ENCODE measurements at regions not wholly inside any gene's neighbourhood (a gene's known extent, or its start where the extent isn't known, plus 50 kb on each side); places are given as distances from the start of the nearest gene placed in this dataset.

- Histone ChIP-seq H3K4me3 (replicated peaks in 1 of 3; ENCODE audit: insufficient read depth in 1 of 3, low read depth in 2 of 3, low read length in 3 of 3) (no peak overlapping the region), H3K9me3 (ENCODE audit: low read length) (no peaks in the 10 kb centered on the region), H3K4me2 (ENCODE audit: low read depth, low read length) (no peak overlapping the region), H3K27me3 (ENCODE audit: control insufficient read depth in 1 of 2, insufficient read depth in 2 of 2, low read length in 2 of 2) (no peaks in the 10 kb centered on the region), H4K20me1 (ENCODE audit: insufficient read depth, low read length) (no peaks in the 10 kb centered on the region), H3K36me3 (replicated peaks in 1 of 2; ENCODE audit: control insufficient read depth in 1 of 2, insufficient read depth in 2 of 2, low read length in 2 of 2) (no peaks in the 10 kb centered on the region), H3K79me2 (ENCODE audit: insufficient read depth, low read length) (no peaks in the 10 kb centered on the region), H3K9ac (ENCODE audit: insufficient read depth, low read depth, low read length) (no peak overlapping the region), H2AFZ (ENCODE audit: low read length) (no peak overlapping the region), H3K4me1 (ENCODE audit: insufficient read depth, low read length) (no peaks in the 10 kb centered on the region), H3K27ac (ENCODE audit: extremely low read length, insufficient read depth, low read length) (no peak overlapping the region)
- CTCF ChIA-PET (ENCODE audit: low intra/inter-chr PET ratio, low total read pairs): no interaction called here
- no peak for DNase-seq (ENCODE audit: low spot score)
- in situ Hi-C loops (cut with HindIII; ENCODE audit: extremely low pct_ligation_motif_present, low pct_unique_long_range_greater_than_20kb) (no loop called here), intact Hi-C loops (cut with micrococcal nuclease; ENCODE audit: unreplicated experiment) (no loop called here)
- no TSS peak for BruUV-seq (replicated peaks)
- TF ChIP-seq FOXC1 (CRISPR knock-in tag; IDR thresholded peaks at IDR 0.05; ENCODE audit: borderline replicate concordance): no peak
- no peak for TF ChIP-seq CHD4 (IDR thresholded peaks at IDR 0.05; ENCODE audit: borderline replicate concordance, low read length)
- no peak for TF ChIP-seq SNAPC5 (CRISPR knock-in tag; IDR thresholded peaks at IDR 0.05; ENCODE audit: borderline replicate concordance)
- no peak for TF ChIP-seq KDM4B (CRISPR knock-in tag; IDR thresholded peaks at IDR 0.05)
- no peak for TF ChIP-seq KDM2A (CRISPR knock-in tag; IDR thresholded peaks at IDR 0.05; ENCODE audit: borderline replicate concordance, low read depth)
- no peak for ATAC-seq
- 14% methylated on average over 3 of the region's 3 CpGs for WGBS (ENCODE audit: low lambda C conversion rate)
- no peak for FAIRE-seq
- POLR2A ChIA-PET: no interaction called here
Observed at GRCh38 chr6:119565893-119566292, 216.3 kb upstream of the MAN1A1 start.

DNA sequence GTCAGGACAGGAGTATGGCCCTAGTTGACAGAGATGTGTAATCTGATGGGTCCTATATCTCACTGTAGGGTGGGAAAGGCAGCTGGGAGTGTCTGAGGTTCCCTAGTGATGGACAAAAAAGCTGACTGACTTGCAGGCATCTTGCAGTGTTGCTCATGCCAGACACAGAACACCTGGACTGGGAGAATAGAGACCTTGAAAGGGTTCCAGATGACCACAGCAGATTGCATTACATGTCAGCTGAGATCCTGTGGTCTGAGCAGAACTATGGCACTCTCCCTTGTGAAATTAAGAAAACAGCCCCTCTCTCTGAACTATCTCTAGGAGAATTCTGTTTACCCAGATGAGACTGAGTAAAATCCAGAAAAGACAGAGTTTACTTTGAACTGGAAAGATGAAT, 212.6 kb upstream of the MAN1A1 start:
- Histone ChIP-seq H3K27ac (ENCODE audit: extremely low read length, insufficient read depth, low read length) (no peak overlapping the region), H3K9ac (ENCODE audit: insufficient read depth, low read depth, low read length) (no peak overlapping the region), H3K27me3 (ENCODE audit: control insufficient read depth in 1 of 2, insufficient read depth in 2 of 2, low read length in 2 of 2) (no peaks in the 10 kb centered on the region), H4K20me1 (ENCODE audit: insufficient read depth, low read length) (no peaks in the 10 kb centered on the region), H3K79me2 (ENCODE audit: insufficient read depth, low read length) (no peaks in the 10 kb centered on the region), H3K4me2 (ENCODE audit: low read depth, low read length) (no peak overlapping the region), H3K4me3 (replicated peaks in 1 of 3; ENCODE audit: insufficient read depth in 1 of 3, low read depth in 2 of 3, low read length in 3 of 3) (no peak overlapping the region), H3K9me3 (ENCODE audit: low read length) (no peaks in the 10 kb centered on the region), H2AFZ (ENCODE audit: low read length) (no peak overlapping the region), H3K4me1 (ENCODE audit: insufficient read depth, low read length) (no peaks in the 10 kb centered on the region), H3K36me3 (replicated peaks in 1 of 2; ENCODE audit: control insufficient read depth in 1 of 2, insufficient read depth in 2 of 2, low read length in 2 of 2) (no peaks in the 10 kb centered on the region)
- ChIA-PET CTCF (ENCODE audit: low intra/inter-chr PET ratio, low total read pairs) (no interaction called here), POLR2A (no interaction called here)
- in situ Hi-C loops (cut with HindIII; ENCODE audit: extremely low pct_ligation_motif_present, low pct_unique_long_range_greater_than_20kb) (no loop called here), intact Hi-C loops (cut with micrococcal nuclease; ENCODE audit: unreplicated experiment) (no loop called here)
- ATAC-seq (no peak), FAIRE-seq (no peak), DNase-seq (ENCODE audit: low spot score) (no peak)
- BruUV-seq (replicated peaks): no TSS peak
- no peak for TF ChIP-seq ZNF251 (CRISPR knock-in tag; IDR thresholded peaks at IDR 0.05)
- no peak for TF ChIP-seq TGIF2 (CRISPR knock-in tag; IDR thresholded peaks at IDR 0.05)
- no peak for TF ChIP-seq FIP1L1 (IDR thresholded peaks at IDR 0.05; ENCODE audit: borderline replicate concordance, insufficient read depth, low read depth, low read length)
- no peak for TF ChIP-seq TCF12 (IDR thresholded peaks at IDR 0.05)
- no peak for TF ChIP-seq TCF12 (CRISPR knock-in tag; IDR thresholded peaks at IDR 0.05)
- no peak for TF ChIP-seq NFE2 (CRISPR knock-in tag; IDR thresholded peaks at IDR 0.05)
- no peak for TF ChIP-seq ZBTB8A (CRISPR knock-in tag; IDR thresholded peaks at IDR 0.05; ENCODE audit: borderline replicate concordance, low read depth)
- no peak for TF ChIP-seq ZNF282 (IDR thresholded peaks at IDR 0.05; ENCODE audit: partially characterized antibody)
- TF ChIP-seq PLRG1 (conservative IDR thresholded peaks at IDR 0.05): no peak
- no peak for TF ChIP-seq MED13 (CRISPR knock-in tag; IDR thresholded peaks at IDR 0.05)
- TF ChIP-seq, protein P1, sequence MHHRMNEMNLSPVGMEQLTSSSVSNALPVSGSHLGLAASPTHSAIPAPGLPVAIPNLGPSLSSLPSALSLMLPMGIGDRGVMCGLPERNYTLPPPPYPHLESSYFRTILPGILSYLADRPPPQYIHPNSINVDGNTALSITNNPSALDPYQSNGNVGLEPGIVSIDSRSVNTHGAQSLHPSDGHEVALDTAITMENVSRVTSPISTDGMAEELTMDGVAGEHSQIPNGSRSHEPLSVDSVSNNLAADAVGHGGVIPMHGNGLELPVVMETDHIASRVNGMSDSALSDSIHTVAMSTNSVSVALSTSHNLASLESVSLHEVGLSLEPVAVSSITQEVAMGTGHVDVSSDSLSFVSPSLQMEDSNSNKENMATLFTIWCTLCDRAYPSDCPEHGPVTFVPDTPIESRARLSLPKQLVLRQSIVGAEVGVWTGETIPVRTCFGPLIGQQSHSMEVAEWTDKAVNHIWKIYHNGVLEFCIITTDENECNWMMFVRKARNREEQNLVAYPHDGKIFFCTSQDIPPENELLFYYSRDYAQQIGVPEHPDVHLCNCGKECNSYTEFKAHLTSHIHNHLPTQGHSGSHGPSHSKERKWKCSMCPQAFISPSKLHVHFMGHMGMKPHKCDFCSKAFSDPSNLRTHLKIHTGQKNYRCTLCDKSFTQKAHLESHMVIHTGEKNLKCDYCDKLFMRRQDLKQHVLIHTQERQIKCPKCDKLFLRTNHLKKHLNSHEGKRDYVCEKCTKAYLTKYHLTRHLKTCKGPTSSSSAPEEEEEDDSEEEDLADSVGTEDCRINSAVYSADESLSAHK (CRISPR knock-in tag; IDR thresholded peaks at IDR 0.05; ENCODE audit: borderline replicate concordance): no peak
- TF ChIP-seq, protein P2, sequence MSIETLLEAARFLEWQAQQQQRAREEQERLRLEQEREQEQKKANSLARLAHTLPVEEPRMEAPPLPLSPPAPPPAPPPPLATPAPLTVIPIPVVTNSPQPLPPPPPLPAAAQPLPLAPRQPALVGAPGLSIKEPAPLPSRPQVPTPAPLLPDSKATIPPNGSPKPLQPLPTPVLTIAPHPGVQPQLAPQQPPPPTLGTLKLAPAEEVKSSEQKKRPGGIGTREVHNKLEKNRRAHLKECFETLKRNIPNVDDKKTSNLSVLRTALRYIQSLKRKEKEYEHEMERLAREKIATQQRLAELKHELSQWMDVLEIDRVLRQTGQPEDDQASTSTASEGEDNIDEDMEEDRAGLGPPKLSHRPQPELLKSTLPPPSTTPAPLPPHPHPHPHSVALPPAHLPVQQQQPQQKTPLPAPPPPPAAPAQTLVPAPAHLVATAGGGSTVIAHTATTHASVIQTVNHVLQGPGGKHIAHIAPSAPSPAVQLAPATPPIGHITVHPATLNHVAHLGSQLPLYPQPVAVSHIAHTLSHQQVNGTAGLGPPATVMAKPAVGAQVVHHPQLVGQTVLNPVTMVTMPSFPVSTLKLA (IDR thresholded peaks at IDR 0.05): no peak
- no peak for TF ChIP-seq ZNF333 (CRISPR knock-in tag; IDR thresholded peaks at IDR 0.05; ENCODE audit: borderline replicate concordance)
- no peak for TF ChIP-seq ZFP36L1 (CRISPR knock-in tag; IDR thresholded peaks at IDR 0.05)
